PC-3 (cell line): ENCODE measurements at regions not wholly inside any gene's neighbourhood (a gene's known extent, or its start where the extent isn't known, plus 50 kb on each side); places are given as distances from the start of the nearest gene placed in this dataset.

ENCODE experiments used
- ATAC-seq: fragments of 200-7000 bp; cut with Tn5 transposase; 2 replicates; pipeline ENCODE4 v1.9.1; 2020; ENCODE audit warnings: mild to moderate bottlenecking, moderate library complexity
- BruUV-seq: library from RNA; stranded (reverse); fragments of 400-500 nt; replicated peaks from 2 replicates; lab custom pipeline; 2021; lab: Mats Ljungman, UMichigan
- CTCF ChIA-PET: fragments of 300-600 bp; sonication (Branson Sonifier 250); formaldehyde crosslinking; loops from one replicate; lab custom pipeline; 2022; ENCODE audit warnings: antibody characterized with exemption; lab: Charles Lee
- POLR2A ChIA-PET: fragments of 300-600 bp; sonication (Branson Sonifier 250); formaldehyde crosslinking; loops from one replicate; lab custom pipeline; 2022; ENCODE audit warnings: antibody characterized with exemption; ENCODE audit not compliant: unreplicated experiment; lab: Charles Lee
- DNase-seq: peaks from one replicate; pipeline ENCODE4 v3.0.0-alpha.2; 2015
- H2AFZ ChIP-seq: fragments of 300-600 bp; sonication (generic); 2 replicates; pipeline ENCODE4 v1.6.0; 2016; ENCODE audit warnings: antibody characterized with exemption, low read length
- H3F3A ChIP-seq: fragments of 300-600 bp; sonication (generic); one replicate; pipeline ENCODE4 v1.6.0; 2017; ENCODE audit warnings: antibody characterized with exemption, low read length, control low read depth, mild to moderate bottlenecking; ENCODE audit not compliant: unreplicated experiment
- H3K27ac ChIP-seq: fragments of 300-600 bp; sonication (generic); 2 replicates; pipeline ENCODE4 v1.5.1; 2016; ENCODE audit warnings: mild to moderate bottlenecking, low read length
- H3K27me3 ChIP-seq: fragments of 300-600 bp; sonication (generic); 2 replicates; pipeline ENCODE4 v1.6.1; 2016; ENCODE audit warnings: low read length, mixed read lengths
- H3K36me3 ChIP-seq: fragments of 300-600 bp; sonication (generic); 2 replicates; pipeline ENCODE4 v1.6.1; 2016; ENCODE audit warnings: low read depth, mixed run types, low read length, mixed read lengths
- H3K4me1 ChIP-seq: fragments of 300-600 bp; sonication (generic); 2 replicates; pipeline ENCODE4 v1.5.1; 2016; ENCODE audit warnings: low read length; ENCODE audit not compliant: insufficient read depth
- H3K4me2 ChIP-seq: fragments of 300-600 bp; sonication (generic); 2 replicates; pipeline ENCODE4 v1.6.0; 2016; ENCODE audit warnings: low read length
- H3K4me3 ChIP-seq: fragments of 300-600 bp; sonication (generic); 2 replicates; pipeline ENCODE4 v1.5.1; 2016; ENCODE audit warnings: mild to moderate bottlenecking, low read length, mixed read lengths
- H3K79me2 ChIP-seq: fragments of 300-600 bp; sonication (generic); 2 replicates; pipeline ENCODE4 v1.6.1; 2017; ENCODE audit warnings: low read length, mixed read lengths
- H3K9ac ChIP-seq: fragments of 300-600 bp; sonication (generic); 2 replicates; pipeline ENCODE4 v1.6.0; 2016; ENCODE audit warnings: mild to moderate bottlenecking, low read length
- H3K9me2 ChIP-seq: fragments of 300-600 bp; sonication (generic); replicated peaks from 2 replicates; pipeline ENCODE4 v1.6.1; 2016; ENCODE audit warnings: mixed run types, low read length, mixed read lengths
- H3K9me3 ChIP-seq: fragments of 300-600 bp; sonication (generic); 2 replicates; pipeline ENCODE4 v1.6.1; 2016; ENCODE audit warnings: low read length, mixed read lengths
- H4K20me1 ChIP-seq: fragments of 300-600 bp; sonication (generic); 2 replicates; pipeline ENCODE4 v1.6.1; 2016; ENCODE audit warnings: low read length, mixed read lengths
- CTCF ChIP-seq: fragments of 300-600 bp; sonication (generic); conservative IDR thresholded peaks from 2 replicates; pipeline ENCODE4 v1.5.1; 2017; ENCODE audit warnings: antibody characterized with exemption, low read depth, mild to moderate bottlenecking, low read length
- EZH2 ChIP-seq: fragments of 300-600 bp; sonication (generic); IDR thresholded peaks from one replicate; pipeline ENCODE4 v1.6.1; 2017; ENCODE audit warnings: antibody characterized with exemption, mild to moderate bottlenecking, low read length; ENCODE audit not compliant: unreplicated experiment
- EZH2phosphoT487 ChIP-seq: fragments of 300-600 bp; sonication (generic); IDR thresholded peaks from 2 replicates; pipeline ENCODE4 v1.6.1; 2018; ENCODE audit warnings: mild to moderate bottlenecking, antibody characterized with exemption, low read length, borderline replicate concordance
- intact Hi-C: fragments of 100-400 bp; cut with micrococcal nuclease; formaldehyde crosslinking; loops from 2 replicates; pipeline ENCODE4 v1.9.0; 2023

GRCh38 chr13:65834897-65835296 lies 1395.2 kb downstream of the PCDH9 start:
- Histone ChIP-seq H3F3A (no peaks in the 10 kb centered on the region), H3K4me2 (no peak overlapping the region), H3K4me3 (no peak overlapping the region), H4K20me1 (no peaks in the 10 kb centered on the region), H3K27me3 (no peaks in the 10 kb centered on the region), H3K9ac (no peak overlapping the region), H3K4me1 (no peaks in the 10 kb centered on the region), H3K79me2 (no peaks in the 10 kb centered on the region), H3K27ac (no peak overlapping the region), H3K9me2 (no peaks in the 10 kb centered on the region), H2AFZ (no peak overlapping the region), H3K9me3 (no peaks in the 10 kb centered on the region), H3K36me3 (no peaks in the 10 kb centered on the region)
- intact Hi-C loops: no loop called here
- ATAC-seq (no peak), DNase-seq (no peak)
- ChIA-PET CTCF (no interaction called here), POLR2A (no interaction called here)
- TF ChIP-seq EZH2 (no peak), EZH2phosphoT487 (no peak), CTCF (no peak)
- BruUV-seq: no TSS peak

GRCh38 chr13:65830411-65831205 lies 1399.5 kb downstream of the PCDH9 start:
- H4K20me1 ChIP-seq: no peaks in the 10 kb centered on the region
- H3K4me3 ChIP-seq: no peak overlapping the region
- CTCF ChIA-PET: no interaction called here
- H3K9ac ChIP-seq: no peak overlapping the region
- H3K27ac ChIP-seq: no peak overlapping the region
- POLR2A ChIA-PET: no interaction called here
- H2AFZ ChIP-seq: no peak overlapping the region
- H3K79me2 ChIP-seq: no peaks in the 10 kb centered on the region
- no peaks in the 10 kb centered on the region for H3K4me1 ChIP-seq
- no peaks in the 10 kb centered on the region for H3F3A ChIP-seq
- no peaks in the 10 kb centered on the region for H3K9me3 ChIP-seq
- H3K9me2 ChIP-seq: no peaks in the 10 kb centered on the region
- no peaks in the 10 kb centered on the region for H3K36me3 ChIP-seq
- H3K4me2 ChIP-seq: no peak overlapping the region
- DNase-seq (no peak), ATAC-seq (no peak)
- no TSS peak for BruUV-seq
- H3K27me3 ChIP-seq: no peaks in the 10 kb centered on the region
- intact Hi-C loops: no loop called here
- TF ChIP-seq EZH2: no peak
- no peak for TF ChIP-seq CTCF
- TF ChIP-seq EZH2phosphoT487: no peak
